HepG2 (cell line): ENCODE measurements at regions not wholly inside any gene's neighbourhood (a gene's known extent, or its start where the extent isn't known, plus 50 kb on each side); places are given as distances from the start of the nearest gene placed in this dataset.

Experiments
- ATF7 ChIP-seq, 2 experiments: fragments of 450-650 bp in 1 of 2; sonication (generic) in 1 of 2; formaldehyde crosslinking in 1 of 2; IDR thresholded peaks; 2 replicates each; pipeline versions ENCODE4 v1.4.0 to v1.6.1; 2016 to 2020; ENCODE audit warnings: antibody characterized with exemption in 1 of 2, mild to moderate bottlenecking in 1 of 2, missing genetic modification reagents in 1 of 2
- NR2C2 ChIP-seq: sonication (generic); formaldehyde crosslinking; IDR thresholded peaks from 2 replicates; pipeline ENCODE4 v1.4.0; 2020; ENCODE audit warnings: missing genetic modification reagents, mild to moderate bottlenecking, moderate library complexity, borderline replicate concordance
- PHB2 ChIP-seq: fragments of 450-650 bp; IDR thresholded peaks from 2 replicates; pipeline ENCODE4 v1.6.1; 2018; ENCODE audit not compliant: partially characterized antibody
- POLR2AphosphoS2 ChIP-seq: IDR thresholded peaks from 2 replicates; pipeline ENCODE4 v1.6.1; 2011; ENCODE audit warnings: low read depth, low read length, improper control_type of control experiment
- PPARG ChIP-seq: conservative IDR thresholded peaks from 2 replicates; pipeline ENCODE4 v1.6.1; 2016; ENCODE audit warnings: missing biosample characterization, missing genetic modification reagents
- RAD21 ChIP-seq: fragments of 450-650 bp; formaldehyde crosslinking; IDR thresholded peaks from 2 replicates; pipeline ENCODE4 v1.5.0; 2020; ENCODE audit warnings: mild to moderate bottlenecking
- RBAK ChIP-seq: sonication (generic); formaldehyde crosslinking; IDR thresholded peaks from 2 replicates; pipeline ENCODE4 v1.5.1; 2020; ENCODE audit warnings: mild to moderate bottlenecking, missing genetic modification reagents
- YEATS4 ChIP-seq: sonication (generic); formaldehyde crosslinking; IDR thresholded peaks from 2 replicates; pipeline ENCODE4 v1.4.0; 2020; ENCODE audit warnings: missing genetic modification reagents, borderline replicate concordance
- ZMYM4 ChIP-seq: sonication (generic); formaldehyde crosslinking; IDR thresholded peaks from 2 replicates; pipeline ENCODE4 v1.8.1; 2023; ENCODE audit warnings: mild to moderate bottlenecking, missing genetic modification reagents
- ZNF253 ChIP-seq: sonication (generic); formaldehyde crosslinking; IDR thresholded peaks from 2 replicates; pipeline ENCODE4 v1.8.0; 2022; ENCODE audit warnings: mild to moderate bottlenecking, missing genetic modification reagents, borderline replicate concordance
- ZNF317 ChIP-seq: sonication (generic); formaldehyde crosslinking; IDR thresholded peaks from 2 replicates; pipeline ENCODE4 v1.5.0; 2020; ENCODE audit warnings: mild to moderate bottlenecking, missing genetic modification reagents
- ZNF841 ChIP-seq: sonication (generic); formaldehyde crosslinking; IDR thresholded peaks from 2 replicates; pipeline ENCODE4 v1.8.1; 2023; ENCODE audit warnings: missing genetic modification reagents, borderline replicate concordance
- TF ChIP-seq, protein P1 (sequence below): sonication (generic); formaldehyde crosslinking; IDR thresholded peaks from 2 replicates; pipeline ENCODE4 v1.9.0; 2021; ENCODE audit warnings: mild to moderate bottlenecking, missing genetic modification reagents
- TF ChIP-seq, protein P2 (sequence below): sonication (generic); formaldehyde crosslinking; IDR thresholded peaks from 2 replicates; pipeline ENCODE4 v1.4.0; 2020; ENCODE audit warnings: missing genetic modification reagents
- TF ChIP-seq, protein P3 (sequence below): sonication (generic); formaldehyde crosslinking; IDR thresholded peaks from 2 replicates; pipeline ENCODE4 v1.4.0; 2020; ENCODE audit warnings: mild to moderate bottlenecking, missing genetic modification reagents
- TF ChIP-seq, protein P4 (sequence below): sonication (generic); formaldehyde crosslinking; IDR thresholded peaks from 2 replicates; pipeline ENCODE4 v1.4.0; 2020; ENCODE audit warnings: missing genetic modification reagents

DNA sequence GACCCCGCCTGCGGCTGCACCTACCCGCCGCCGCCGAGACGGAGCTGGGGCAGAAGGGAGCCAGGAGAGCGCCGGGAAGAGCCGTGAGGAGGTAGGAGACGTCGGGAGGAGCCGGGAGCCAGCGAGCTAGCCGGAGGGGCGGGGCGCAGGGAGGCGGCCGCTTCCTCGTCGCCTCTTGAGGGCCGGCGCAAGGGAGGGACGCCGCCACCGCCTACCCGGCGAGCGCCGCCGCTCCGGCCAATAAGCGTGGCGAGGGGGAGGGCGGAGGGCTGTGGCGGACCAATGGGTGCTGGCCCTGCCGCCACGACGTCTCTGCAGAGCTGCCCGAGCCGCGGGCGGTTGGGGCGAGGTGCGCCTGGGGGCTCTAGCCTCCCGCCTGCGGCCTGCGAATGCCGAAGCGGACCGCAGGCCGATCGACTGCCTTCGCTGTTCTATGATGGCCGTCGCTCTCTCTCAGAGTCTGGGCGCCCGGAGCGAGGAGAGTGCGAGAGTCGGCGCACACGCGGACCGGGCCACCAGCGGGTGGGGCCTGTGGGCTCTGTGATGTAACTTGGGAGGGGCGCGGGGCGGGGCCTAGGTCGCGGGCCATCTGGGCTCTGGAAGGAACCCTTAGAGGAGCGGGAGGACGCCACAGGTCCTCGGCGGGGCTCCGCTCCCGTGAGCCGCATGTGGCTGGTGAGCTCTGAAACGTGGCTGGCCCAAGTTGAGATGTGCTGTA is 72.7 kb upstream of the MAP4 start (continued):
- TF ChIP-seq, protein P1, sequence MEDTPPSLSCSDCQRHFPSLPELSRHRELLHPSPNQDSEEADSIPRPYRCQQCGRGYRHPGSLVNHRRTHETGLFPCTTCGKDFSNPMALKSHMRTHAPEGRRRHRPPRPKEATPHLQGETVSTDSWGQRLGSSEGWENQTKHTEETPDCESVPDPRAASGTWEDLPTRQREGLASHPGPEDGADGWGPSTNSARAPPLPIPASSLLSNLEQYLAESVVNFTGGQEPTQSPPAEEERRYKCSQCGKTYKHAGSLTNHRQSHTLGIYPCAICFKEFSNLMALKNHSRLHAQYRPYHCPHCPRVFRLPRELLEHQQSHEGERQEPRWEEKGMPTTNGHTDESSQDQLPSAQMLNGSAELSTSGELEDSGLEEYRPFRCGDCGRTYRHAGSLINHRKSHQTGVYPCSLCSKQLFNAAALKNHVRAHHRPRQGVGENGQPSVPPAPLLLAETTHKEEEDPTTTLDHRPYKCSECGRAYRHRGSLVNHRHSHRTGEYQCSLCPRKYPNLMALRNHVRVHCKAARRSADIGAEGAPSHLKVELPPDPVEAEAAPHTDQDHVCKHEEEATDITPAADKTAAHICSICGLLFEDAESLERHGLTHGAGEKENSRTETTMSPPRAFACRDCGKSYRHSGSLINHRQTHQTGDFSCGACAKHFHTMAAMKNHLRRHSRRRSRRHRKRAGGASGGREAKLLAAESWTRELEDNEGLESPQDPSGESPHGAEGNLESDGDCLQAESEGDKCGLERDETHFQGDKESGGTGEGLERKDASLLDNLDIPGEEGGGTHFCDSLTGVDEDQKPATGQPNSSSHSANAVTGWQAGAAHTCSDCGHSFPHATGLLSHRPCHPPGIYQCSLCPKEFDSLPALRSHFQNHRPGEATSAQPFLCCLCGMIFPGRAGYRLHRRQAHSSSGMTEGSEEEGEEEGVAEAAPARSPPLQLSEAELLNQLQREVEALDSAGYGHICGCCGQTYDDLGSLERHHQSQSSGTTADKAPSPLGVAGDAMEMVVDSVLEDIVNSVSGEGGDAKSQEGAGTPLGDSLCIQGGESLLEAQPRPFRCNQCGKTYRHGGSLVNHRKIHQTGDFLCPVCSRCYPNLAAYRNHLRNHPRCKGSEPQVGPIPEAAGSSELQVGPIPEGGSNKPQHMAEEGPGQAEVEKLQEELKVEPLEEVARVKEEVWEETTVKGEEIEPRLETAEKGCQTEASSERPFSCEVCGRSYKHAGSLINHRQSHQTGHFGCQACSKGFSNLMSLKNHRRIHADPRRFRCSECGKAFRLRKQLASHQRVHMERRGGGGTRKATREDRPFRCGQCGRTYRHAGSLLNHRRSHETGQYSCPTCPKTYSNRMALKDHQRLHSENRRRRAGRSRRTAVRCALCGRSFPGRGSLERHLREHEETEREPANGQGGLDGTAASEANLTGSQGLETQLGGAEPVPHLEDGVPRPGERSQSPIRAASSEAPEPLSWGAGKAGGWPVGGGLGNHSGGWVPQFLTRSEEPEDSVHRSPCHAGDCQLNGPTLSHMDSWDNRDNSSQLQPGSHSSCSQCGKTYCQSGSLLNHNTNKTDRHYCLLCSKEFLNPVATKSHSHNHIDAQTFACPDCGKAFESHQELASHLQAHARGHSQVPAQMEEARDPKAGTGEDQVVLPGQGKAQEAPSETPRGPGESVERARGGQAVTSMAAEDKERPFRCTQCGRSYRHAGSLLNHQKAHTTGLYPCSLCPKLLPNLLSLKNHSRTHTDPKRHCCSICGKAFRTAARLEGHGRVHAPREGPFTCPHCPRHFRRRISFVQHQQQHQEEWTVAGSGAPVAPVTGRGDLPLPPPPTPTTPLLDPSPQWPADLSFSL (CRISPR knock-in tag) = peak; percentile 42; the same call in 1 of the 2 replicates
- TF ChIP-seq, protein P2, sequence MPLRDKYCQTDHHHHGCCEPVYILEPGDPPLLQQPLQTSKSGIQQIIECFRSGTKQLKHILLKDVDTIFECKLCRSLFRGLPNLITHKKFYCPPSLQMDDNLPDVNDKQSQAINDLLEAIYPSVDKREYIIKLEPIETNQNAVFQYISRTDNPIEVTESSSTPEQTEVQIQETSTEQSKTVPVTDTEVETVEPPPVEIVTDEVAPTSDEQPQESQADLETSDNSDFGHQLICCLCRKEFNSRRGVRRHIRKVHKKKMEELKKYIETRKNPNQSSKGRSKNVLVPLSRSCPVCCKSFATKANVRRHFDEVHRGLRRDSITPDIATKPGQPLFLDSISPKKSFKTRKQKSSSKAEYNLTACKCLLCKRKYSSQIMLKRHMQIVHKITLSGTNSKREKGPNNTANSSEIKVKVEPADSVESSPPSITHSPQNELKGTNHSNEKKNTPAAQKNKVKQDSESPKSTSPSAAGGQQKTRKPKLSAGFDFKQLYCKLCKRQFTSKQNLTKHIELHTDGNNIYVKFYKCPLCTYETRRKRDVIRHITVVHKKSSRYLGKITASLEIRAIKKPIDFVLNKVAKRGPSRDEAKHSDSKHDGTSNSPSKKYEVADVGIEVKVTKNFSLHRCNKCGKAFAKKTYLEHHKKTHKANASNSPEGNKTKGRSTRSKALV (CRISPR knock-in tag) = 0 out of 2 replicates have a peak, but pooled peaks have one; percentile 64
- TF ChIP-seq POLR2AphosphoS2 = no peak
- TF ChIP-seq ATF7 (IDR thresholded peaks at IDR 0.05) = no peak
- TF ChIP-seq ATF7 (CRISPR knock-in tag; IDR thresholded peaks at IDR 0.05) = peak; percentile 83
- no peak for TF ChIP-seq ZNF253 (CRISPR knock-in tag)
- TF ChIP-seq PHB2 = no peak
- peak; percentile 25; the same call in 1 of the 2 replicates for TF ChIP-seq NR2C2 (CRISPR knock-in tag)
- peak; percentile 57; the same call in 1 of the 2 replicates for TF ChIP-seq RAD21 (CRISPR knock-in tag)
- TF ChIP-seq PPARG = peak; percentile 54; the same call in 1 of the 2 replicates
- no peak for TF ChIP-seq RBAK
- TF ChIP-seq, protein P3, sequence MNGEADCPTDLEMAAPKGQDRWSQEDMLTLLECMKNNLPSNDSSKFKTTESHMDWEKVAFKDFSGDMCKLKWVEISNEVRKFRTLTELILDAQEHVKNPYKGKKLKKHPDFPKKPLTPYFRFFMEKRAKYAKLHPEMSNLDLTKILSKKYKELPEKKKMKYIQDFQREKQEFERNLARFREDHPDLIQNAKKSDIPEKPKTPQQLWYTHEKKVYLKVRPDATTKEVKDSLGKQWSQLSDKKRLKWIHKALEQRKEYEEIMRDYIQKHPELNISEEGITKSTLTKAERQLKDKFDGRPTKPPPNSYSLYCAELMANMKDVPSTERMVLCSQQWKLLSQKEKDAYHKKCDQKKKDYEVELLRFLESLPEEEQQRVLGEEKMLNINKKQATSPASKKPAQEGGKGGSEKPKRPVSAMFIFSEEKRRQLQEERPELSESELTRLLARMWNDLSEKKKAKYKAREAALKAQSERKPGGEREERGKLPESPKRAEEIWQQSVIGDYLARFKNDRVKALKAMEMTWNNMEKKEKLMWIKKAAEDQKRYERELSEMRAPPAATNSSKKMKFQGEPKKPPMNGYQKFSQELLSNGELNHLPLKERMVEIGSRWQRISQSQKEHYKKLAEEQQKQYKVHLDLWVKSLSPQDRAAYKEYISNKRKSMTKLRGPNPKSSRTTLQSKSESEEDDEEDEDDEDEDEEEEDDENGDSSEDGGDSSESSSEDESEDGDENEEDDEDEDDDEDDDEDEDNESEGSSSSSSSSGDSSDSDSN (CRISPR knock-in tag) = peak; percentile 68; the same call in 1 of the 2 replicates
- TF ChIP-seq, protein P4, sequence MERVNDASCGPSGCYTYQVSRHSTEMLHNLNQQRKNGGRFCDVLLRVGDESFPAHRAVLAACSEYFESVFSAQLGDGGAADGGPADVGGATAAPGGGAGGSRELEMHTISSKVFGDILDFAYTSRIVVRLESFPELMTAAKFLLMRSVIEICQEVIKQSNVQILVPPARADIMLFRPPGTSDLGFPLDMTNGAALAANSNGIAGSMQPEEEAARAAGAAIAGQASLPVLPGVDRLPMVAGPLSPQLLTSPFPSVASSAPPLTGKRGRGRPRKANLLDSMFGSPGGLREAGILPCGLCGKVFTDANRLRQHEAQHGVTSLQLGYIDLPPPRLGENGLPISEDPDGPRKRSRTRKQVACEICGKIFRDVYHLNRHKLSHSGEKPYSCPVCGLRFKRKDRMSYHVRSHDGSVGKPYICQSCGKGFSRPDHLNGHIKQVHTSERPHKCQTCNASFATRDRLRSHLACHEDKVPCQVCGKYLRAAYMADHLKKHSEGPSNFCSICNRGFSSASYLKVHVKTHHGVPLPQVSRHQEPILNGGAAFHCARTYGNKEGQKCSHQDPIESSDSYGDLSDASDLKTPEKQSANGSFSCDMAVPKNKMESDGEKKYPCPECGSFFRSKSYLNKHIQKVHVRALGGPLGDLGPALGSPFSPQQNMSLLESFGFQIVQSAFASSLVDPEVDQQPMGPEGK = peak; percentile 92
- TF ChIP-seq ZNF841 (CRISPR knock-in tag) = no peak
- TF ChIP-seq ZNF317 (CRISPR knock-in tag) = no peak
- peak; percentile 77 for TF ChIP-seq ZMYM4 (CRISPR knock-in tag)
- peak; percentile 97 for TF ChIP-seq YEATS4
